ENCODE measurements at regions not wholly inside any gene's neighbourhood (a gene's known extent, or its start where the extent isn't known, plus 50 kb on each side); places are given as distances from the start of the nearest gene placed in this dataset.
"Not testable (repeated sequence)": the region's sequence is repeated elsewhere in the genome, so short reads cannot be mapped to it uniquely, and the experiment has no call there.

DNA sequence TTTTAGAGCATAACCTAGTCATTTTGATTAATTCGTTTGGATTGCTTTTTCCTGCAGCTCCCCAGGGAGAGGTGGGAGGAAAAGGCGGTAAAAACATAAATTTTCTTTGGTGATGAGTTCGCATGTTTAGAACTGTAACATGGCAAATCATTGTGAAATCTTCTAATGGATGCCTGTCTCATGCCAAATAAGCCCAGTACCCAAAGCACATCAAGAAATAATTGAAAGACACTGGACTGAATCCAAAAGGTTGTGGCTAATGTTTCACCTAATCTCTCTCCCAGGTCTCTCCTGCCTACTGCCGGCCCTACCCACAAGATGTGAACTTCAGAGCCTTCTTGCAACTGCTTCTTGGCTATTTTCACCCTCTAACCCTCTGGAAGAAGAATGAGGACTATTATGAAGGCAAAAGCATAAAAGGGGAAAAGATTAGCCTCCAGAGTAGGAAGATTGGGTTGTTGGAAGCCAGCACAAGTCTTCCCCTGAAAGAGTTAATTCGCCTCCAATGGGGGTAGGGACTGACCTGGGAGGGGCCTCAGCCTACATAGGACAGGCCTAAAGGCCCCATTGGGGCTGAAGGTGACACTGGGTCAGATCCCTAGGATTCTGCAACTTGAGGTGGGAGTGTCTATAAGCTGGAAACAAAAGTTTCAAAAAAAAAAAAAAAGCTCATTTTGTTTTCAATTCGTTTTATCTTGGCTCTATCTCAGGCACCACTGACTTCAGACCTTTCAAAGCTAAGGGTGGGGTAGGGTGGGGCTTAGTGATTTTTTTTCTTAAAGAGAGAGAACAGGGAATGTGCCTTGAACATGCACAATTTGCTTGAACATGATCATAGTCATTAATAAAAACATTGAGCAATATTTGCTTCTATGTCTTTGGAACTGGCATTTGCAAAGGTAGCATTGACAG, 278.6 kb upstream of the KLF3 start:
- DNase-seq, result no peak

DNA sequence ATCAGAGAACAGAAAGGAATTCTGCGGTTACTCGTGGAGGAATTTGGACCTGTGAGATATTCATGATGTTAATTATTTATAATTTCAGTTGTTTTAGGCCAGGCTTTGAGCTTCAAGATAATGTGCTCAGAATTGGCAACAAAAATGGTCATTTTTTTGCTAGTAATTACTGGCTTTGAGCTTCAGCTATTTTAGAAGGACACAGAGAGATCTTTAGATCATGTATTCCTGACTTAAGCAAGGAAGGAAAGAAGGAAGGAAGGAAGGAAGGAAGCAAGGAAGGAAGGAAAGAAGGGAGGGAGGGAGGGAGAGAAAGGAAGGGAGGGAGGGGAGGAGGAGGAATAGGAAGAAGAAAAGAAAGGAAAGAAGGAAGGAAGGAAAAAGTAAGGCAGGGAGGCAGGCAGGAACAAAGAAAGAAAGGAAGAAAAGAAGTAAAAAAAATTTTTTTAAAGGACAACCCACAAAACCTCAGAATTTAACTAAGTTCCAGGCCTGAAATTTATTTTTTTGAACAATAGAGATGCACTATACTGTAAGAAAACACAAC, 277.9 kb upstream of the KLF3 start:
- DNase-seq, result no peak

DNA sequence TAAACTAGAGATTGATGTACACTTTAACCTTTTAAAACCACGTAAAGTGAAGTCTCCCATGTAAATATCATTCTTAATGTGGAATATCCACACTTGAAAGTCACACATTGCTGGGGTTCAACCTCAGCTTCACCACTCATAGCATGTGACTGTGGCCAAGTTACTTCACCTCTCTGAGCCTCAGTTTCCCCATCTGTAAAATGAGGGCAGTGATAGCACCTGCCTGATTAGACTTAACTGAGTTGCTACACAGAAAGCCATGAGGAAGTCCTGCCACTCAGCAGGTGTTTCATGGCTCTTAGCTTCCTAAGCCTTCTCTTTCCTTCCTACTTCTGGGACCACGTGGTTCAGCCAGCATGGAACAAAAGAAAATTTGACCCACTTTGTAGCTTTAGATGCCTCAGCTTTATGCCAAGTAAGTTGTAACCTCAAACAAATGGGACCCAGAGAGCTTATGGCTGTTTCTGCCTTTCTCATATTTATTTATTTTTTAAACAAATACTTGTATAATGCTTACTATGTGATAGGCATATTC, 277.3 kb upstream of the KLF3 start:
- DNase-seq, result no peak

DNA sequence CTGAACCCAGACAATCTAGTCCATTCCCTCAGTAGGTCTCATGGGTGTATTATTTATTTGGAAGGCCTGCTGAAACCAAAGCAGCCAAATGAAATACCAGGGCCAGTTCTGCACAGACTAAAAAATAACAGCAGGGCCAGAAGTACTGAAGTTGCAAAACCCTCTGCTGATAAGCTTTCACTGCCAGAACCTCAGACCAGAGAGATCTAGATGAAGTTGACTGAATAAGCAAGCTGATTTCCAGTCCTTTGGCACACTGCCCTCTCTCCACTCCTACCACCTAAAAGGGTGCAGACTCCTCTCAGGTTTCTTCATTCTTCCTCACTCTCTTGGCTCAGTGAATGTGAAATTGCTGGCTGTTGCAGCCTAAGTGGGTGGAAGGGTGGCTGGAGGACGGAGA, 276.7 kb upstream of the KLF3 start:
- peak; percentile 46 for DNase-seq

DNA sequence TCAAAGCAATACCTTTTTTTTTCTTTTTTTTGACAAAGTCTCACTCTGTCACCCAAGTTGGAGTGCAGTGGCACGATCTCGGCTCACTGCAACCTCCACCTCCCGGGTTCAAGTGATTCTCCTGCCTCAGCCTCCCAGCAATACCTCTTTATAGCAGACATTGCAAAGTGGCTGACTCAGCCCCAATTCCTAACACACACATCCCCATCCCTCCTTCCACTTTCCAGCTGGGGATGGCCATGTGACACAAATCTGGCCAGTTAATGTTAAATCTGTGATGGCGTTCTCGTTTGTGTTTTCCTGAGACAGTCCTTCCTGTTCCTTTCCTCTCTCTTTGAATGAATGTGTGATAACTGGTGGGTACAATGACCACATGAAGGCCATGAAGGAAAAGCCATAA, 276.2 kb upstream of the KLF3 start:
- DNase-seq, result no peak

DNA sequence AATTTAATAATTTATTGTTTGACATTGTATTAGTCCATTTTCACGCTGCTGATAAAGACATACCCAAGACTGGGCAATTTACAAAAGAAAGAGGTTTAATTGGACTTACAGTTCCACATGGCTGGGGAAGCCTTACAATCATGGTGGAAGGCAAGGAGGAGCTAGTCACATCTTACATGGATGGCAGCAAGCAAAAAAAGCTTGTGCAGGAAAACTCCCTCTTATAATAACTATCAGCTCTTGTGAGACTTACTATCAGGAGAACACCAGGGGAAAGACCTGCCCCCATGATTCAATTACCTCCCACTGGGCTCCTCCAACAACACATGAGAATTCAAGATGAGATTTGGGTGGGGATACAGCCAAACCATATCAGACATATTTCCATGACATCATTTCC, 275.1 kb upstream of the KLF3 start:
- DNase-seq, result not testable (repeated sequence)

DNA sequence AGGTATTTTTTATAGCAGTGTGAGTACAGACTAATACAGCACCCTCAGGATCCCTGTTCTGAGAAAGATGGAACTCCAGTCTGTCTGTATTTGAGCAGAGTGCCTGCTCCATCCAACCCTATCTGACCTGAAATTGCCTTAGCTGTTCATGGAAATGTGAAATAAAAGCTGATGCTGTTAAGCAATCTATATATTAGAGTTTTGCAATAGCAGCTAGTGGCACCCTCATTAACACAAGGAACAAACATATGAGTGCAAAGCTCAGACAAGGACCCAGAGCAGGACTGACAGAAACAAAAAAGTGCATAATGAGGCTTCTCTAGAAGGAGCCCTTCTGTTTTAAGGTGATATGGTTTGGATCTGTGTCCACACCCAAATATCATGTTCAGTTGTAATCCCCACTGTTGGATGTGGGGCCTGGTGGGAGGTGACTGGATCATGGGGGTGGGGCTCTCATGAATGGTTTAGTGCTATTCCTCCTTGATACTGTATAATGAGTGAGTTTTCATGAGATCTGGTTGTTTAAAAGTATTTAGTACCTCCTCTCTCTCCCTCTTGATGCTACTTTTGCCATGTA, 272.9 kb upstream of the KLF3 start:
- no peak for DNase-seq

DNA sequence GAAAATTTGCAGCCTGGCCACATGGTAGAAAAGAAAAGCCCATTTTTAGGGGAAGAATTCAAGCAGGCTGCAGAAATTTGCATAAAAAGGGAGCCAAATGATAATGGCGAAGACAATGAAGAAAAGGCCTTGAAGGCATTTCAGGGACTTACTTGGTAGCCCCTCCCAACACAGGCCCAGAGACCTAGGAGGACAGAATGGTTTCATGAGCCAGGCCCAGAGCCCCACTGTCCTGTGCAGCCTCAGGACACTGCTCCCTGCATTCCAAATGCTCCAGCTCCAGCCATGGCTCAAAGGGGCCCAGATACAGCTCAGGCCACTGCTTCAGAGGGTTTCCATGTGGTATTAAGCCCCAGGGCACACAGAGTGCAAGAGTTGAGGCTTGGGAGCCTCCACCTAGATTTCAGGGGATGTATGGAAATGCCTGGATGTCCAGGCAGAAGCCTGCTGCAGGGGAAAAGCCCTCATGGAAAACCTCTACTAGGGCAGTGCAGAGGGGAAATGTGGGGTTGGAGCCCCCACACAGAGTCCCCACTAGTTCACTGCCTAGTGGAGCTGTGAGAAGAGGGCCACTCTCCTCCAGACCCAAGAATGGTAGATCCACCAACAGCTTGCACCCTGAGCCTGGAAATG, 271.7 kb upstream of the KLF3 start:
- DNase-seq, result no peak

DNA sequence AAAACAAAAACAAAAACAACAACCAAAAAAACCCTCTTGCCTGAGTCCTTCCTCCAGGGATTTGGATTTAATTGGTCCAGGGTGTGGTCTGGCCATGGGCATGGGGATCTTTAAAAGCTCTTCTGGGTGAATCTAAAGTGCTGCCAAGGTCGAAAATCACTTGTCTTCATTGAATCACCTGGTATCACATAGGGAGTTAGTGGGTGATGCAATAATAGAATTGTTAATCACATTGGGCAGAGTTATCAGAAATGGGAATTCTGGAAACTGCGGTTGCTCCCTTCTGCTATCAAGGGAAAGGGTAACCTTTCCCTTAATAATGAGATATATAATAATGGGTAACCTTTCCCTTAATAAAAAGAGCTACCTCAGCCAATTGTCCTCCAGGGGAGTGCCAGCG, 267.9 kb upstream of the KLF3 start:
- no peak for DNase-seq

DNA sequence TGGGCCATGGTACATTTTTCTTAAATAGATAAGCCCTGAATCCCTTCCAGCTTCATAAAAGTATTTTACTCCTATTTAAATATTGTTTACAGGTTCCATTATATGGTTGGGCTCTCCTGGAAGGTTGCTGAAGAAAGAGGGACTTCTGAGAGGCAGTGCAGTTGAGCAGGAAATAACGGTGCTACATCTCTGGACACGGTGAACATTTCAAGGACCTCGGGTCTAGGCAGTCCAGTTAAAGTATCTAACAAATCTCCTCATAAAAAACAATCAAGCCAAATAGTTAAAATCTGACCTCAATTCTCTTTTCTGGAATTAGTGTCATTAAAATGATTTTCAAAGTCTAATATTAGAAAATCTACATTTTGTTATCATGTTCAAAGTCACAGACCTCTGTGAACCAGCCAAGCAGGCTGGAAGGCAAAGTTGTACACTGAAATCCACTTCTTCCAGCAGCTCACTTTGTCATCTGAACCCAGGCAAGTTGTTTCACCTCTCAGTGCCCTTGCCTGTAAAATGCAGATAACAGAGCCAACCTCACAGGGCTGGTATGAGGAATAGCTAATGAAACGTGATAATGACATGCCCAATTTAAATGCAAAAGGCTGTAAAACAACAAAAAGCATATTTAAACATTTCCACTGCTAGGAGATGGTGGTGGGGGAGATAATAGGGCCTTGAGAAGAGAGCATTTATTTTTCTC, 267.0 kb upstream of the KLF3 start:
- DNase-seq, result no peak

DNA sequence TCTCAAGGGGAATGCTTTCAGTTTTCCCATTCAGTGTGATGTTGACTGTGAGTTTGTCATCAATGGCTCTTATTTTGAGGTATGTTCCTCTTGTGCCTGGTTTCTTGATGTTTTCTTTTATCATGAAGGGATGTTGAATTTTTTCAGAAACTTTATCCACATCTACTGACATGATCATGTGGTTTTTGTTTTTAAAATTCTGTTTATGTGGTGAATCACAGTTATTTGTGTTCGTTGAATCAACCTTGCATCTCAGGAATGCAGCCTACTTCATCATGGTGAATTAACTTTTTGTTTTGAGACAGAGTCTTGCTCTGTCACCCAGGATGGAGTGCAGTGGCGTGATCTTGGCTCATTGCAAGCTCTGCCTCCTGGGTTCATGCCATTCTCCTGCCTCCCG, 263.1 kb upstream of the KLF3 start:
- DNase-seq, result no peak

DNA sequence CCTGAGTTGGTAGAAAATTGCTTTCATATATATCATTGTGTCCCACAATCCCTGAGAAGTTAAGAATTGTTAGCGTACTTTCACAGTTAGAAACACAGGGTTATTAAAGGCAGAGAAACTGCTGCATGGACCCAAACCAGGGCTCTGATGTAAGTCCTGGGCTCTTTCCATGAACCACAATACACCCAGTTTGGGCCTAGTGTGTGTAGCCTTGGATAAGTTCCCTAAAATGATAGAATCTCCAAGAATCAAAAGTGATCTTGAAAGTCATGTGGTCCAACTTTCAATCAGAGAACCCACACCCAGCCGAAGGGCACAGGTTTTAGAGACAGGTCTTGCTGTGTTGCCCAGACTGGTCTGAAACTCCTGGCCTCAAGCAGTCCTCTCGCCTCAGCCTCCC, 257.8 kb upstream of the KLF3 start:
- DNase-seq, result no peak

DNA sequence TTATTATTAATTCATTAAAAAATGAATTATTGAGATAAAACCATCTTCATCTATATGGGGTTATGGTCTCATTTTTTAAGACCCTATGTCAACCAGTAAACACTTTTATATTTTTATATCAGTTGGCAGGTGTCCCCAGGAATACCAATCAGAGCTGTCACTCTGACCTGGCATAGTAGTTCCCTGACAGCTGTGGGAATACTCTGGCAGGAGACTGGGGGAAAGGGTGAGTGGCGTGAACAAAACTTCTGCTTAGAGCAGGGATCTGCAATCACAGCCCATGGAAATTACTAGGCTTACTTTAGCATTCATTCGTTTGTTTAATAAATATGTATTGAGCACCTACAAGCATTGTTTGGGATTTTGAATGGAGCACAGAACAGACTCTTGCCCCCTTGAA, 254.1 kb upstream of the KLF3 start:
- DNase-seq, result no peak

DNA sequence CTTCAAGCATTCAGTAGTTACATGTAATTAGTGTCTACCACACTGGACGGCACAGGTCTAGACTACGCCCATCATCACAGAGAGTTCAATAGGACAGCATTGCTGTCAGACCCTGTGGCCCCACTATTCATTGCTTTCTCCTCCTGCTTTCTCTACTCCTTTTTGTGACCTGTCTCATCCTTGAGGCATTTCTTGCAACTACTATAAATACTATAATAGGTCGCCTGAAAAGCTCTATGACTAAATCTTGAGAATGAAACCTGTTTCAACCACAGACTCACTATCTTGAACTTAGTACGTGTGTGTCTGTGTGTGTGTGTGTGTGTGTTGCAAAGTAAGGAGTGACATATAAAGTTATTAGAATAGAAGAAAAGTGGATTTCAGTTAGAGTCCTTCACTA, 252.9 kb upstream of the KLF3 start:
- no peak for DNase-seq

DNA sequence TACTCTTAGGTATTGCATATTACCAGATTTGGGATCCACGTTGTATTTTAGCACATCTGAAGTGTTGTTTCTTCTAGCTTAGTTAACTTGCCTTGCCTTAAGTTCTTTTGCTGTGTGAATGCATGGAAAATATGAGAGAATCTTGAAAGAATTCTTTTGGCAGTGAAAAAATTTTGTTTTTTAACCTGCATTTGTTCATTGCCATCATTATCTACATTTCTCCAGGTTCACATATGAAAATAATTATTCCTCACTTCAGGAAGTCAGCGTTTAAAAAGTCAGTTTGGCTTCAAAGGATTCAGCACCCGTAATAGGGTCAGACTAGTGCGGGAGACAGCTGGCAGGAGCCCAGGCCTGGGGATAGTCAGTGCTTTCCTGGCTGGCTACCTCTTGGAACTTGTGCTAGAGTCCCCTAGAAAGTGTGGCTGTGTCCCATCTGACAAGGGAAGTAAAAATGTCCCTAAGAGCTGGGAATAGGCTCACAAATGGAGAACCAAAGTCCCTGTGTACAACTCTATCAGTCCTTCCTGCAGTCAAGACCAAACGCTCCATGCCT, 251.9 kb upstream of the KLF3 start:
- DNase-seq, result peak; percentile 56

DNA sequence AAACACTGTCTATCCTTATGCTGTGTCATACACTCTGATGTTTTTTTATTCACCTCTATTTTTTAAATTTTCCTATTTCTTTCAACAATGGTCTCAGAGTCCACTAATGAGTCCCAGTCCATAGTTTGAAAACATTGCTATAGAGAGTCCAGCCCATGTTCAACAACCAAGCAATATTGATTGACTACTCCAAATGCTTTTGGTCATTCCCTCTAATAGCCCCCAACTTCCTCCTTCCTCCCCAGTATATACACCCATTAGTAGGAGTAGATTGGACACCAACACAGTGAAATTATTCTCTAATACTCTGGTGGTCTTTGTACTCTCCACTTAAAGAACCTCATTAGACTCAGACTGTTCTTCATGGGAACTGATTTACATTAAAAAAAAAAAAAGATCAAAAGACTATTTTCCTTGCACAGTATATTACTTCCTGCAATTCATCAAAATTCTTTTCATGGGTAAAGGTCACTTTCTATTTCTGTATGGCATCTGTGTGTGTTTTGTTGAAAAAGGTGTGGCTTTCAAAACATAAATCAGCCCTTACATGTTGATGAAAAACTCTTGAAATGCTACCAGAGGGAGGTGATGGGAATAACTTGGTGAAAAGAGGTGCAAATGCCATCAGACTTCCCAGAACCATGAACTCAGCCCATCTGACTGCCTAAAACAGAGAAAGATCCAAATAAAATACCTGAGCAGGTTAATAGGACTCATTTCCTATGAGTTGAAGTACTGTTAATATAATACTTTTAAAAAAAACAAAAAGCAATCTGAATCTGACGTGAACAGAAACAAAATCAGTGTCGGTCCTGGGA, 250.3 kb upstream of the KLF3 start:
- DNase-seq, result no peak

DNA sequence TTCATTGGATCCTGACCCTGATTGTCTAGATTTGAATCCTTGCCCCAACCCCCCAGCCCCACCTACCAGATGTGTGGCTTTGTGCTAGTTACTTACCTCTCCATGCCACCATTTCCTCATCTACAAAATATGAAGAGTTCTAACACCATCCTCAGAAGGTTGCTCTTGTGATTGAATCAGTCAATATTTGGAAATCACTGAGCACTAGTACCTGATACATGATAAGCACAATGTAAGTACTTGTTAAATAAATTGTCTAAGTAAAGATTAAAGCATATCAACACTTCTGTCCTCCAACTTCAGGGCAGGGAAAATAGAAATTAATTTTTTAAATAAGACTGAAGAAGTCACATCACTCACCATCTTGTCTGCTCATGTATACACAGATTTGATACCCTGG, 249.6 kb upstream of the KLF3 start:
- no peak for DNase-seq

DNA sequence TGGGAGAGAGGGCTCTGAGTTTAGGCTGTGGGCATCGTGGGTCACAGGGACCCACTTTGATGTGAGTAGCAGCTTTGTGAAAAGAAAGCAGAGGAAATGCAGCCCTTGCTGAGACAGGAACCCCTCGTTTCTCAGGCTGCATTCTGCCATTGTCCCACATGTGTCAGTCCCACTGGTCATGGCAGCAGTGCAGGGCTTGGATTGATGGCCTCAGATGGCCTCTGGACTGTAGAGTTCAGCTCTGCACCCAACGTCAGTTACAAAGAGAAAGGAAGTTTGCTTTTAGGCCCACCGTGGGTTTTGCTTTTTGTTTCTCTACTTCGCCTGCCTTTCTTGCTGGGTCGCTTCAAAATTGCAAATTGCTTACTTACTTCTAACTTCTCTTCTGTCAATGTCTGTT, 248.3 kb upstream of the KLF3 start:
- no peak for DNase-seq

DNA sequence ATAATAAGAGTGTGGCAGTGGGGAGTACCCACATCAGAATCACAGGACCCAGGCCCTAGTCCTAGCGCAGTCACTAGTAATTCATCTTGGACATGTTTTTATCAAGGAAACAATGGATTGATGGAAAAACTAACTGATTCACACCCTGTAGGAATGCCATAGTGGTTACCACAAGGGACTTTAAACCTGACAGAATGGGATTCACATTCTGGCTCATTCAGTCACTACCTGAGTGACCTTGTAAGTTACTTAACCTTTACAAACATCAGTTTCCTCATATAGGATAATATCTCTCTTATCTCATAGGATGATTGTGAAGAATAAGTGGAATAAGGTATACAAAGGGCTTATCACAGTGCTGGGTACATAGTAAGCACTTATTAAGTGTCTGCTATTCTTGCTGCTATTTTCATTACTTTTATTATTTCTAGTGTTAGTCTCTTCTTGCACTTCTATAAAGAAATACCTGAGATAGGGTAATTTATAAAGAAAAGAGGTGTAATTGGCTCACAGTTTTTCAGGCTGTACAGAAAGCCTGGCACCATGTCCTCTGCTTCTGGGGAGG, 247.5 kb upstream of the KLF3 start:
- no peak for DNase-seq

DNA sequence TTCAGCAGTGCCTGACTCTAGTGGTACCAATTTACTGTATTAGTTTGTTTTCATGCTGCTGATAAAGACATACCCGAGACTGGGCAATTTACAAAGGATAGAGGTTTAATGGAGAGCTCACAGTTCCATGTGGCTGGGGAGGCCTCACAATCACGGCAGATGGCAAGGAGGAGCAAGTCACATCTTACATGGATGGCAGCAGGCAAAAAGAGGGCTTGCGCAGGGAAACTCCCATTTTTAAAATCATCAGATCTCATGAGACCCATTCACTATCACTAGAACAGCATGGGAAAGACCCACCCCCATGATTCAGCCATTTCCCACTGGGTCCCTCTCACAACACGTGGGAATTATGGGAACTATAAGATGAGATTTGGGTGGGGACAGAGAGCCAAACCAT, 243.7 kb upstream of the KLF3 start:
- DNase-seq, result not testable (repeated sequence)

DNA sequence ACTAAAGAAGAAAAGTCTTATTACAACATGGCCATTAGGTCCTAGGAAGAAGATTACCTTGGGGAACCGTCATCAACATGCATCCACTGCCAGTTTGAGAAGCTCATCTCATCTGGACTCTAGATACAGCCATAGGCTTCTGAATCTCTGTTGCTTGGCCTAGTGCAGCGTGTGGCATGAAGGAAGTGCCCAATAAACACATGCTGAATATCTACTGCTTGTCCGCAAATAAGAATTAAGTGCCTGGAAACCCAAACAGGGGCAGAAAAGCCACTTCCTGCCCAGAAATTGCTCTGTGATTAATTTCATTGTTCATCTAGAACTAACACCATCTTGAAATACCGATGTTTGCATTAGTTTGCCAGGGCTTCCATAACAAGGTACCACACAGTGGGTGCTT, 241.1 kb upstream of the KLF3 start:
- no peak for DNase-seq
